H9 (cell line): ENCODE measurements at regions not wholly inside any gene's neighbourhood (a gene's known extent, or its start where the extent isn't known, plus 50 kb on each side); places are given as distances from the start of the nearest gene placed in this dataset.

Experiments used
- DNase-seq: peaks from one replicate; pipeline ENCODE4 v3.0.0-alpha.2; 2017
- H2AFZ ChIP-seq: one replicate; pipeline ENCODE4 v1.6.1; 2013; ENCODE audit warnings: mild to moderate bottlenecking, low read length, control low read depth, moderate library complexity
- H2AK5ac ChIP-seq: 2 replicates; pipeline ENCODE4 v1.6.1; 2013; ENCODE audit warnings: low read length, control low read depth, mixed read lengths; ENCODE audit not compliant: insufficient read length
- H2BK120ac ChIP-seq: one replicate; pipeline ENCODE4 v1.6.1; 2013; ENCODE audit warnings: low read depth, mild to moderate bottlenecking, low read length, control low read depth, inconsistent platforms; ENCODE audit not compliant: poor library complexity, severe bottlenecking
- H2BK12ac ChIP-seq: 2 replicates; pipeline ENCODE4 v1.6.1; 2013; ENCODE audit warnings: low read length, control low read depth, mixed read lengths, low read depth; ENCODE audit not compliant: insufficient read length
- H2BK15ac ChIP-seq: 2 replicates; pipeline ENCODE4 v1.6.1; 2013; ENCODE audit warnings: low read depth, low read length, control low read depth
- H2BK20ac ChIP-seq: one replicate; pipeline ENCODE4 v1.6.1; 2013; ENCODE audit warnings: low read depth, mild to moderate bottlenecking, low read length, control low read depth, inconsistent platforms; ENCODE audit not compliant: poor library complexity, severe bottlenecking
- H2BK5ac ChIP-seq: 2 replicates; pipeline ENCODE4 v1.6.1; 2013; ENCODE audit warnings: low read length, control low read depth, mixed read lengths; ENCODE audit not compliant: insufficient read length
- H3K14ac ChIP-seq: 2 replicates; pipeline ENCODE4 v1.6.1; 2013; ENCODE audit warnings: low read length, control low read depth; ENCODE audit not compliant: insufficient read depth
- H3K18ac ChIP-seq: 2 replicates; pipeline ENCODE4 v1.6.1; 2013; ENCODE audit warnings: low read depth, mild to moderate bottlenecking, mixed read lengths, low read length, control low read depth; ENCODE audit not compliant: insufficient read length
- H3K23ac ChIP-seq: 2 replicates; pipeline ENCODE4 v1.6.1; 2013; ENCODE audit warnings: low read length, control low read depth, mixed read lengths, low read depth; ENCODE audit not compliant: insufficient read length
- H3K23me2 ChIP-seq: 2 replicates; pipeline ENCODE4 v1.6.1; 2013; ENCODE audit warnings: low read depth, mild to moderate bottlenecking, mixed read lengths, low read length, control low read depth; ENCODE audit not compliant: insufficient read length, poor library complexity, severe bottlenecking
- H3K27ac ChIP-seq: 2 replicates; pipeline ENCODE4 v1.5.1; 2013; ENCODE audit warnings: low read length, control low read depth, mixed read lengths, low read depth; ENCODE audit not compliant: insufficient read length
- H3K27me3 ChIP-seq: 2 replicates; pipeline ENCODE4 v1.6.1; 2013; ENCODE audit warnings: low read length, control low read depth, inconsistent platforms; ENCODE audit not compliant: insufficient read depth
- H3K4ac ChIP-seq: 2 replicates; pipeline ENCODE4 v1.6.1; 2013; ENCODE audit warnings: low read depth, mild to moderate bottlenecking, control low read depth, inconsistent platforms, low read length, moderate library complexity
- H3K4me1 ChIP-seq: 2 replicates; pipeline ENCODE4 v1.6.1; 2013; ENCODE audit warnings: low read length, control low read depth, inconsistent platforms; ENCODE audit not compliant: insufficient read depth
- H3K4me2 ChIP-seq: 2 replicates; pipeline ENCODE4 v1.6.1; 2013; ENCODE audit warnings: low read length, control low read depth, mixed read lengths; ENCODE audit not compliant: insufficient read length, insufficient read depth
- H3K56ac ChIP-seq: 2 replicates; pipeline ENCODE4 v1.6.1; 2013; ENCODE audit warnings: low read depth, mild to moderate bottlenecking, mixed read lengths, low read length, control low read depth; ENCODE audit not compliant: insufficient read length
- H3K79me1 ChIP-seq: 2 replicates; pipeline ENCODE4 v1.6.1; 2013; ENCODE audit warnings: low read depth, mild to moderate bottlenecking, moderate library complexity, low read length, control low read depth, inconsistent platforms; ENCODE audit not compliant: insufficient read depth, poor library complexity, severe bottlenecking
- H3K79me2 ChIP-seq: 2 replicates; pipeline ENCODE4 v1.6.1; 2013; ENCODE audit warnings: low read length, control low read depth, inconsistent platforms; ENCODE audit not compliant: insufficient read depth
- H3K9ac ChIP-seq: 2 replicates; pipeline ENCODE4 v1.6.1; 2013; ENCODE audit warnings: low read length, control low read depth, mixed read lengths; ENCODE audit not compliant: insufficient read length; ENCODE audit errors: extremely low read depth
- H3K9me3 ChIP-seq: one replicate; pipeline ENCODE4 v1.6.1; 2013; ENCODE audit warnings: low read depth, low read length, inconsistent platforms; ENCODE audit not compliant: control insufficient read depth
- H3T11ph ChIP-seq: one replicate; pipeline ENCODE4 v1.6.1; 2013; ENCODE audit warnings: mild to moderate bottlenecking, low read length, control low read depth, inconsistent platforms
- H4K20me1 ChIP-seq: one replicate; pipeline ENCODE4 v1.6.1; 2013; ENCODE audit not compliant: control insufficient read depth, insufficient read length, insufficient read depth
- H4K5ac ChIP-seq: 2 replicates; pipeline ENCODE4 v1.6.1; 2013; ENCODE audit warnings: low read depth, mild to moderate bottlenecking, mixed read lengths, low read length, control low read depth; ENCODE audit not compliant: insufficient read length
- H4K8ac ChIP-seq: replicated peaks from 2 replicates; pipeline ENCODE4 v1.6.1; 2013; ENCODE audit warnings: low read length, control low read depth, mixed read lengths, low read depth; ENCODE audit not compliant: insufficient read length
- H4K91ac ChIP-seq: 2 replicates; pipeline ENCODE4 v1.6.1; 2013; ENCODE audit warnings: low read depth, mild to moderate bottlenecking, moderate library complexity, mixed read lengths, low read length, control low read depth; ENCODE audit not compliant: insufficient read length
- H3K27ac Mint-ChIP-seq, 3 experiments: 2 replicates in 2 of 3; 3 replicates in 1 of 3; pipeline ENCODE4 v1.8.0; 2020 to 2021; ENCODE audit warnings: mixed read lengths in 3 of 3, mild to moderate bottlenecking in 1 of 3, moderate library complexity in 1 of 3
- H3K27me3 Mint-ChIP-seq: 2 replicates; pipeline ENCODE4 v1.8.0; 2021; ENCODE audit warnings: low read depth, mild to moderate bottlenecking, moderate library complexity, mixed read lengths
- H3K36me3 Mint-ChIP-seq, 3 experiments: 2 replicates in 2 of 3; 3 replicates in 1 of 3; pipeline ENCODE4 v1.8.0; 2020 to 2021; ENCODE audit warnings: low read depth in 3 of 3, mixed read lengths in 3 of 3; ENCODE audit not compliant: insufficient read depth in 1 of 3
- H3K4me1 Mint-ChIP-seq, 2 experiments: 2 replicates each; pipeline ENCODE4 v1.8.0; 2020; ENCODE audit warnings: mixed read lengths in 2 of 2
- H3K4me3 Mint-ChIP-seq, 2 experiments: 2 replicates in 1 of 2; 3 replicates in 1 of 2; pipeline ENCODE4 v1.8.0; 2020 to 2021; ENCODE audit warnings: mild to moderate bottlenecking in 2 of 2, mixed read lengths in 2 of 2, moderate library complexity in 1 of 2
- H3K9me3 Mint-ChIP-seq, 2 experiments: 2 replicates in 1 of 2; 3 replicates in 1 of 2; pipeline ENCODE4 v1.8.0; 2020; ENCODE audit warnings: mild to moderate bottlenecking in 2 of 2, mixed read lengths in 2 of 2, moderate library complexity in 1 of 2
- WGBS: extraction: QIAGEN DNeasy Blood & Tissue Kit; methylation state at CpG from one replicate; pipeline ENCODE4 v1.1.7; 2013; ENCODE audit warnings: missing lambda C conversion rate, low lambda C conversion rate, mixed read lengths; ENCODE audit not compliant: insufficient read length; ENCODE audit errors: extremely low coverage; 5-methylcytosine and 5-hydroxymethylcytosine counted together
- TF ChIP-seq, protein P1 (sequence below): fragments of 200-600 bp; sonication (generic); conservative IDR thresholded peaks from 3 replicates; pipeline ENCODE4 v1.8.0; 2021; ENCODE audit warnings: antibody characterized with exemption, mild to moderate bottlenecking

- Histone ChIP-seq H3K9ac (no peak overlapping the region), H3K4me1 (no peaks in the 10 kb centered on the region), H3K79me1 (no peaks in the 10 kb centered on the region), H3K79me2 (no peaks in the 10 kb centered on the region), H3K23me2 (no peaks in the 10 kb centered on the region), H2BK20ac (no peak overlapping the region), H3K4ac (no peak overlapping the region), H2BK15ac (no peak overlapping the region), H2AK5ac (no peak overlapping the region), H4K5ac (no peak overlapping the region), H4K20me1 (no peaks in the 10 kb centered on the region), H3K9me3 (no peaks in the 10 kb centered on the region), H3K56ac (no peak overlapping the region), H3K27me3 (no peaks in the 10 kb centered on the region), H3K4me2 (no peak overlapping the region), H2BK120ac (no peak overlapping the region), H2BK5ac (no peak overlapping the region), H3K27ac (no peak overlapping the region), H4K8ac (no peak overlapping the region), H3K23ac (no peak overlapping the region), H2AFZ (no peak overlapping the region), H4K91ac (no peak overlapping the region), H2BK12ac (no peak overlapping the region), H3K14ac (no peak overlapping the region), H3K18ac (no peak overlapping the region), H3T11ph (no peak overlapping the region)
- peaks cover 2 to 6% (median 4%) of the 10 kb centered on the region in 3 experiments; a peak in 2 of 7 replicates for H3K36me3 Mint-ChIP-seq
- peaks cover 8 to 10% of the 10 kb centered on the region in 2 experiments; a peak in 3 of 5 replicates for H3K9me3 Mint-ChIP-seq
- WGBS = no CpG with 5 or more reads among the region's 13 CpGs
- no peaks in the 10 kb centered on the region; the same call in 1 of the 2 replicates for H3K27me3 Mint-ChIP-seq
- DNase-seq = no peak
- H3K4me3 Mint-ChIP-seq = peak overlapping the region in 1 of 2 experiments; percentile 18; a peak in 1 of 5 replicates
- peaks cover 3 to 9% of the 10 kb centered on the region in 2 experiments for H3K4me1 Mint-ChIP-seq
- TF ChIP-seq, protein P1, sequence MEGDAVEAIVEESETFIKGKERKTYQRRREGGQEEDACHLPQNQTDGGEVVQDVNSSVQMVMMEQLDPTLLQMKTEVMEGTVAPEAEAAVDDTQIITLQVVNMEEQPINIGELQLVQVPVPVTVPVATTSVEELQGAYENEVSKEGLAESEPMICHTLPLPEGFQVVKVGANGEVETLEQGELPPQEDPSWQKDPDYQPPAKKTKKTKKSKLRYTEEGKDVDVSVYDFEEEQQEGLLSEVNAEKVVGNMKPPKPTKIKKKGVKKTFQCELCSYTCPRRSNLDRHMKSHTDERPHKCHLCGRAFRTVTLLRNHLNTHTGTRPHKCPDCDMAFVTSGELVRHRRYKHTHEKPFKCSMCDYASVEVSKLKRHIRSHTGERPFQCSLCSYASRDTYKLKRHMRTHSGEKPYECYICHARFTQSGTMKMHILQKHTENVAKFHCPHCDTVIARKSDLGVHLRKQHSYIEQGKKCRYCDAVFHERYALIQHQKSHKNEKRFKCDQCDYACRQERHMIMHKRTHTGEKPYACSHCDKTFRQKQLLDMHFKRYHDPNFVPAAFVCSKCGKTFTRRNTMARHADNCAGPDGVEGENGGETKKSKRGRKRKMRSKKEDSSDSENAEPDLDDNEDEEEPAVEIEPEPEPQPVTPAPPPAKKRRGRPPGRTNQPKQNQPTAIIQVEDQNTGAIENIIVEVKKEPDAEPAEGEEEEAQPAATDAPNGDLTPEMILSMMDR = no peak
- no peak overlapping the region; a peak in 1 of 7 replicates for H3K27ac Mint-ChIP-seq
Observed at GRCh38 chr18:78126106-78126505, 853.5 kb upstream of the SALL3 start.
